ENCODE measurements at regions not wholly inside any gene's neighbourhood (a gene's known extent, or its start where the extent isn't known, plus 50 kb on each side); places are given as distances from the start of the nearest gene placed in this dataset.
"Not testable (repeated sequence)": the region's sequence is repeated elsewhere in the genome, so short reads cannot be mapped to it uniquely, and the experiment has no call there.

GRCh38 chr14:43548368-43548767, 958.7 kb downstream of the FSCB start:
- no peak for ATAC-seq
- DNase-seq, result no peak

GRCh38 chr14:43547596-43547995, 959.5 kb downstream of the FSCB start:
- not testable (repeated sequence) for ATAC-seq, DNase-seq

- DNase-seq, result no peak
- ATAC-seq, result no peak
Measured at GRCh38 chr14:43541356-43541755, 965.7 kb downstream of the FSCB start.

GRCh38 chr14:43540948-43541347, 966.1 kb downstream of the FSCB start:
- no peak for ATAC-seq

GRCh38 chr14:43539210-43539609, 967.9 kb downstream of the FSCB start:
- ATAC-seq, result no peak

More at GRCh38 chr14:43540948-43541347, 966.1 kb downstream of the FSCB start:
- no peak for DNase-seq

GRCh38 chr14:43535231-43535838, 971.7 kb downstream of the FSCB start:
- no peak for DNase-seq
- ATAC-seq, result no peak

More at GRCh38 chr14:43539210-43539609, 967.9 kb downstream of the FSCB start:
- DNase-seq, result no peak

GRCh38 chr14:43532825-43533416, 974.2 kb downstream of the FSCB start:
- DNase-seq (no peak), ATAC-seq (no peak)

GRCh38 chr14:43528321-43528720, 978.8 kb downstream of the FSCB start:
- DNase-seq (no peak), ATAC-seq (no peak)

- ATAC-seq (no peak), DNase-seq (no peak)
Measured at GRCh38 chr14:43525658-43526057, 981.4 kb downstream of the FSCB start.

GRCh38 chr14:43522901-43523300, 984.2 kb downstream of the FSCB start:
- ATAC-seq, result no peak
- DNase-seq, result no peak

GRCh38 chr14:43522191-43522590, 984.9 kb downstream of the FSCB start:
- no peak for ATAC-seq
- DNase-seq, result no peak

GRCh38 chr14:43503508-43503907, 1003.6 kb downstream of the FSCB start:
- DNase-seq, result no peak
- no peak for ATAC-seq

- not testable (repeated sequence) for ATAC-seq, DNase-seq
Measured at GRCh38 chr14:43492359-43492758, 1014.7 kb downstream of the FSCB start.

GRCh38 chr14:43483415-43483814, 1023.7 kb downstream of the FSCB start:
- no peak for ATAC-seq
- no peak for DNase-seq

GRCh38 chr14:43481864-43482263, 1025.2 kb downstream of the FSCB start:
- ATAC-seq (no peak), DNase-seq (no peak)

- no peak for DNase-seq
- ATAC-seq, result no peak
Measured at GRCh38 chr14:43480976-43481375, 1026.1 kb downstream of the FSCB start.

- no peak for DNase-seq
- no peak for ATAC-seq
Measured at GRCh38 chr14:43479596-43480195, 1027.4 kb downstream of the FSCB start.

- no peak for ATAC-seq
- DNase-seq, result no peak
Measured at GRCh38 chr14:43476822-43477221, 1030.3 kb downstream of the FSCB start.

GRCh38 chr14:43475757-43476156, 1031.3 kb downstream of the FSCB start:
- no peak for DNase-seq
- ATAC-seq, result no peak

- DNase-seq (no peak), ATAC-seq (no peak)
Measured at GRCh38 chr14:43471595-43471994, 1035.5 kb downstream of the FSCB start.

- DNase-seq (no peak), ATAC-seq (no peak)
Measured at GRCh38 chr14:43464968-43465367, 1042.1 kb downstream of the FSCB start.

- no peak for ATAC-seq
- no peak for DNase-seq
Measured at GRCh38 chr14:43449291-43449690, 1057.8 kb downstream of the FSCB start.

- ATAC-seq (no peak), DNase-seq (no peak)
Measured at GRCh38 chr14:43438056-43438455, 1069.0 kb downstream of the FSCB start.

- no peak for ATAC-seq
- DNase-seq, result no peak
Measured at GRCh38 chr14:43418324-43418723, 1088.8 kb downstream of the FSCB start.
